ENCODE measurements at regions not wholly inside any gene's neighbourhood (a gene's known extent, or its start where the extent isn't known, plus 50 kb on each side); places are given as distances from the start of the nearest gene placed in this dataset.
"Not testable (repeated sequence)": the region's sequence is repeated elsewhere in the genome, so short reads cannot be mapped to it uniquely, and the experiment has no call there.

GRCh38 chr10:53052521-53053164, 280.1 kb upstream of the MBL2 start:
- no peak for DNase-seq

- DNase-seq, result no peak
These were observed 272.7 kb upstream of the MBL2 start for GRCh38 chr10:53045315-53045714.

GRCh38 chr10:53035823-53036222, 263.2 kb upstream of the MBL2 start:
- not testable (repeated sequence) for DNase-seq

- DNase-seq, result no peak
These were observed 260.8 kb upstream of the MBL2 start for GRCh38 chr10:53033396-53033795.

- DNase-seq, result peak in 1 of 2 donors; percentile 32
These were observed 257.6 kb upstream of the MBL2 start for GRCh38 chr10:53029872-53030849.

GRCh38 chr10:53029449-53029848, 256.9 kb upstream of the MBL2 start:
- no peak for DNase-seq

- DNase-seq, result not testable (repeated sequence)
These were observed 253.2 kb upstream of the MBL2 start for GRCh38 chr10:53025765-53026164.

- DNase-seq, result no peak
These were observed 252.7 kb upstream of the MBL2 start for GRCh38 chr10:53025172-53025711.

- no peak for DNase-seq
These were observed 250.8 kb upstream of the MBL2 start for GRCh38 chr10:53023411-53023810.

GRCh38 chr10:53022611-53023088, 250.1 kb upstream of the MBL2 start:
- no peak for DNase-seq

GRCh38 chr10:53013201-53013810, 240.7 kb upstream of the MBL2 start:
- DNase-seq, result no peak

GRCh38 chr10:53009961-53010907, 237.7 kb upstream of the MBL2 start:
- no peak for DNase-seq

- no peak for DNase-seq
These were observed 234.9 kb upstream of the MBL2 start for GRCh38 chr10:53007527-53007842.

- no peak for DNase-seq
These were observed 234.3 kb upstream of the MBL2 start for GRCh38 chr10:53006663-53007526.

GRCh38 chr10:53005612-53006345, 233.2 kb upstream of the MBL2 start:
- DNase-seq, result no peak

- DNase-seq, result no peak
These were observed 230.5 kb upstream of the MBL2 start for GRCh38 chr10:53003094-53003493.

- DNase-seq, result no peak
These were observed 227.1 kb upstream of the MBL2 start for GRCh38 chr10:52999681-53000080.

- DNase-seq, result no peak
These were observed 226.7 kb upstream of the MBL2 start for GRCh38 chr10:52999258-52999657.

GRCh38 chr10:52997007-52997406, 224.4 kb upstream of the MBL2 start:
- DNase-seq, result no peak

- no peak for DNase-seq
These were observed 221.8 kb upstream of the MBL2 start for GRCh38 chr10:52994370-52994769.

All from CD4-positive, alpha-beta T cell treated with Interleukin-1 beta for 1 hour (primary cell).